NCI-H82 (cell line): ENCODE measurements at regions not wholly inside any gene's neighbourhood (a gene's known extent, or its start where the extent isn't known, plus 50 kb on each side); places are given as distances from the start of the nearest gene placed in this dataset.

Source experiments
- DNase-seq: peaks from one replicate; lab custom pipeline; 2025; lab: John Stamatoyannopoulos, UW

DNA sequence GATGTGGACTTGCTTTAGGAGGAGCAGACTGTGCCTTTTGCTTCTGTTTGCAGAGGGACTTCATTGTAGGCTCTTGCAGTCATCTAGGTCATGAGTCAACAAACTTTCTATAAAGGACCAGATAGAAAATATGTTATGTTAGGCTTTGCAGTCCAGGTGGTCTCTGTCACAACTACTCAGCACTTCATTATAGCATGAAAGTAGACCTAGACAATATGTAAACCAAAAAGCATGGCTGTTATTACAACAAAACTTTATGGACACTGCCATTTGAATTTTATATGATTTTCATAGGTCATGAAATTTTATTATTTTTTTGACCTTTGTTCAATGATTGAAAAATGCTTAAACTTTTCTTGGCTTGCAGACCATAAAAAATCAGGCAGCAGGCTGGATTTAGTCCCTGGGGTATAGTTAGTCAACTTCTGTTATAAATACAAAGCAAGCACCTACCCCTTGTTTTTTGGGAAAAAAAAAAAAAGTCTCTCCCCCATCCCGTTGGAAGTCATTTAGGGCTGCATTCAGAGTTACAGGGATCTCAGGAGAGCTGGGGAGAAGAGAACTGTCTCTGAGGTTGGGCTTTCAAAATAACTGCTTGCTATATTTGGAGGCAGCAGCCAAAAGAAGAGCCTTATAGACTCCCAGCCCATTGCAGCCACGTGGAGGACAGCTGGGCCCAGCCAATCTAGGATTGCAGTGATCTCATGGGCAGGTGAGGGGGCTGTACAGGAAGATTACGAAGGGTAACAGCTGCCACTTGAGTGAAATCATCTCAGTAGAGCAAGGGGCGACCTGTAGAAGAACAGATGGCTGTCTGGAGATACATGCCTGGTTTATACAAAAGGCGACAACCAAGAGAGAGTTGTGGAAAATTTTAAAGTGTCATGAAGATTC lies 136.6 kb upstream of the TNC start:
- peak; percentile 98 for DNase-seq

DNA sequence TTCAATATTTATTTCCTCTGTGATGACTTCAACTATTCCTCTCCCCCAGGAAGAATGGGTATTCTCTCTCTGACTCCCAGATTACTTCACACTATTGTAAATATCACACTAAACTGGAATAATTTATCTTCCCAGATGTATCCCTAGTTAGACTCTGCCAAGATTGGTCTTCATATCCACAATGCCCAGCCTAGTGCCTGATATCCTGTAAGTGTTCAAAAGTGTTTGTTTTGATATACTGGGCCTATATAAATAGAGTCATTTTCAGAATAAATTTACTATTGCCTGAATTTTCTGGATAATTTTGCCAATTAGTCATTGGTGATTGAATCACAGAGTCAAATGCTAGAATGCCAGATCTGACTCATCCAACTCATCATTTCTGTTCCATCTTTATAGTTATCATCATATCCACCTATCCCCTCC lies 143.7 kb upstream of the TNC start:
- no peak for DNase-seq

DNA sequence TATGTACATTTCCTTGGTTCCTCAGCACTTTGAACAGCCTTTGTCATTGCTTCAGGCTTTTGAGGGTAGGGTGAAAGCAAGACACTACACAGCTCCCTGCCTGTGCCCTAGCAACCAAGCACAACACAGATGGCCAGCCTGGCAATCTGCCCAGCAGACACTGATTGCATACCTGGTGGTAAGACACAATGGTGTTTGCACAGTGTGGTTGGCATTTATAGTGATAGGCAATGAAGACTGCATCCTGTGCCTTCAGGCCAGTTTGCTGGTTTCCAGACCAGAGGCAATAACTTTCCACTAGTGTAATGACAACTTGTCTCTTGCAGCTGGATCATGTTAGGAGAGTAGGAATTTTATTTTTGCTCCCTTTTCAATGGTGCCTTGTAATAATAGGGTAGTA lies 144.5 kb upstream of the TNC start:
- peak; percentile 85 for DNase-seq

DNA sequence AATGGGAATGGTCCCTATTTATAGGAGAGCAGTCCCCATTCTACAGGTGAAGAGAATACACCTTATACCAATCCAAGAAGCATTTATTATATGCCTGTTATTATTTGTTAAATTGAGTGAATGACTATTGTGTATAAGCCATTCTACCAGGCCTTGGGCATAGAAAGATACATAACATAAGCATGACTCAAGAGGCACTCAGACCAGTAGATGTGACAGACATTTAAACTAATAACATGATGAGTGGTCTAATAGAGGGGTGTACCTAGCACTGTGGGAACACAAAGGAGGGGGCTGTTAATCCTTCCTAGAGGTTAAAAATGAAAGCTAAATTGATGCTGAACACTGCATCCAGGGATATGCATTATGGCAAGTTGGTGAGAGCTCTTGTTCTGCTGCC lies 145.0 kb upstream of the TNC start:
- DNase-seq: no peak

DNA sequence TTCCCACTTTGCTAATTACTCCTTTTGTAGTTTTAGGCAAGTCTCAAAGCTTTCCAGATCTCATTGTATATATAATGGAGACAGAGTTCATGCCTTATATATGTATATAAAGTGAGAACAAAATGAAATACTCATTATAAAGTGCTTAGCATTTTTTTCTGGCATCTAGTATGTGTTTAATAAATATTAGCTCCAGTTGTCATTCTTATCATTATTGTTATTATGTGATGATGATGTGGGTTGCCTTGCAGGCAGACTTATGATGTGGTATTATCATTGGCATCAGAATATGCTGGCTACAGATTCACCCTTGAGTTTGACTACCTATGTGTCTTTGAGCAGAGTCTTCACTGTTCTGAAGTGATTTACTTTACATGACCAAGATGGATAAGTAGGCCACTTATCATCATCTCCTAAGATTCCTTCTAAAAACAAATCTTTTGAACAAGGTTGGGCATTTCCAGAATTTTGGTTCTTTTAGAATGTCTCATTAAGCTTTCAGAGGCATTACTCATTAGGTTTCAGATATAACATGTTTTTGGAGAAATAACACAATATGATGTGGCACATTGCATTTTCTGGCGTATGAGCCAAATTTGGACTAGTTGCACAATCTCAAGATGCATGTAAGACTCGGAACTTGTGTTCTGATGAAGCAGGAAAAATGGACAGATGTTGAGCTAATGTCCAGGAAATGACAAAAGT lies 145.6 kb upstream of the TNC start:
- no peak for DNase-seq

DNA sequence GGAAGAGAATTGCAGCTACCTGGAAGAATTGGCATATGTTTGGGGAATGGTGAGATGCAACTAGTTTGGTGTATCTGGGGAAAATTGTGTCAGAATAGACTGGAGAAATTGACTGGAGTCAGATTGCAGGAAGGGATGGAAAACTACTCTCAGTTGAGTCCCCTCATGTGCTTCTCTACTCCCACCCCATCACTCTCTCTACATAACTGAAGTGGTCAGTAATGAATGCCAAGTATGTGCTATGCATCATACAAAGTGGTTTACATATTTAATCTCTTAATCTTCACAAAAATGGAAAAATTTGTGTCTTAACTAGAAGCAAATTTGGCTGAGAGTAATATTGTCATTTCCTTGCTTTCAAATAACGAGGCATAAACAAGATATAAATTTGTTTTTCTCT lies 146.4 kb upstream of the TNC start:
- no peak for DNase-seq

DNA sequence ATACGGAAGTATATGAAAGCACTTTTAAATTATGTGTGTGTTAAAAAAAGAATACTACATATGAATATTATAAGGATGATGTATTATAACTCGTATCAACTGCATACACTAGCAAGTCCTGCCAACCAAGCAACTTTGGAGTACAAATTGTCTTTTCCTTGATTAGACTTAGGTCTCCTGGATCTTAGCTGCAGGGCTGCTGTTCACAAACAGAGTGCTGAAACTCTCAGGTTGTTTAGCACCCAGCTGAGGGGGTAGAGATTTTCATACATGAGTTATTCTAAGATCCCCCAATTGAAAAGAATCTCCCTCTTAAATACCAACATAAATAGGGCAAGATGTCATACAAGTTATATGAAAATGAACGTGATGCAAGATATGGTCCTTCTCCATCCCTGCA lies 149.8 kb upstream of the TNC start:
- DNase-seq: no peak

DNA sequence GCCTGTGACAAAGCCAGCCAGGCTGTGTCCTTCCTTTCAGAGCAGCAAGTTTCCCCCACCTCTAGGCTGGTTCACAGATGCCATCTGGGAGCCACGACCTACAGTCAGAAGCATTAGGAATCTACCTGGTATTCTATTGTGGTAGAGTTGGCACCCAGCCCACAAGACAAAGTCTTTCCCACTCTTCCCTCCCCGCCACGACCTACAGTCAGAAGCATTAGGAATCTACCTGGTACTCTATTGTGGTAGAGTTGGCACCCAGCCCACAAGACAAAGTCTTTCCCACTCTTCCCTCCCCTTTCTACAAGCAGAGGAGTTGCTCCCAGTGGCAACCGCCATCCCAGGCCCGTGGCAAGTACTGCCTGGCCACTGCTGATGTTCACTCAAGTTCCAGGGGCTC lies 157.8 kb upstream of the TNC start:
- DNase-seq: no peak

DNA sequence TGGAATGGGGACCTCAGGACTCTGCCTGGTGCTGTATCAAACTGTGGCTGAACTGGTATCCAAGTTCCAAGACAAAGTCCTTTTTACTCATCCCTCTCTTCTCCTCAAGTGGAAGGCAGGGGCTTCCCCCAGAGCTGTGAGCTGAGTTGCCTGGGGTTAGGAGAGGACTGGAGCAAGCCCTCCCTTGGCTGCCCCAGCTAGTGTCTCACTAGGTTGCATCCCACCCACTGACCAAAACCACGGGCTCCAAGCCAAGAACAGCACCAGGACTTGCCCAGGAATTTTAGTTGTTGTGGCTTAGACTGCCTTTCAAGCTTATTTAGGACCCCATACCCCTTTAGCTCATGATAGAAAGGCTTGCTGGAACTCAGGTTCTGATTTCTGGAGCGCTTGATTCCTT lies 158.7 kb upstream of the TNC start:
- no peak for DNase-seq

DNA sequence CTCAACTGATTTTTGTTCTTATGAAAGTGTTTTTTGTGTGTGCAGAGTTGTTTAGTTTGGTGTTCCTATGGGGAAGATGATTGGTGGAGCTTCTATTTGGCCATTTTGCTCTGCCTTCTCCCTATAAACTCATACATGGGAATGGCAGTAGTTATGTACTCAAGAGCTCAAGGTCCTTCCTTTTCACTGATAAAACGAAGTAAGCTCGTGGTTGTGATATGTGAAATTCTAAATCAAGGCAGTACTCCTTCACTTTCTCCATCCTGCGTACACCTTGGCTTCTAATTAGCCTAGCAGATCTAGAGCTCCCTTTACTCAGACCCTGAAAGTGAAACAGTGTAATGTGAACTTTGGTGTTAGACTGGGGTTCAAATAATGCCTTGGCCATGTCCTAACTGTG lies 159.3 kb upstream of the TNC start:
- no peak for DNase-seq

DNA sequence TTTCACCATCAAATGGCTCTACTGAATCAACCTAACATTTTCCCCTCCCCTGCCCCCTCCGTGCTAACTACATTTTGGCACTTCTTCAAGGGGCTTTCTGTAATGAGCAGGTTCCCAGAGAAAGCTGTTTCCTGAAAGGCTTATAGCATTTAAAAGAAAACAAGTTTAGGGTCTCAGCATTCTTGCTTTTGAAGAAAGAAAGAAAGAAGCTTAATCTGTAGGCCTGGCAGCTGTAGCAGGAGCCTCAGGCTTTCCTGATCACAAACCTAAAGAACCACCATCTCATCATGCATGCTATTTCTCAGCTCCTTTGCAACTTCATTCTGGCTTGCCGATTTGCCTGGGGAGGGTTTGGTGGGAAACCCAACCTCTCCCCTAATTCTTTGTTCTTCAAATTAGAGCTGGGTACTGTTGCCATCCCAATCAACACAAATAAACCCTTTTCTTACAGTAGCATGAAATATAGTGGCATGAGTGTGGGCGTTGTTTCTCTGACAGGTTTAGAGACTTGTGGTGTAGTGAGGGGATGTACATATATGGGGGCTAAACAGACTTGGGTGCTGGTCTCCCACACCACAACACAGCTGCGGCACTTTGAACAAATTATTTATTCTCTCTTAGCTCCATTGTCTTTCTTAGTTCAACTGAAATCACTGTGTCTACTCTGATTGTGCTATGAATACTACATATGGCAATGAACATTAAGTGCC lies 160.5 kb upstream of the TNC start:
- no peak for DNase-seq

DNA sequence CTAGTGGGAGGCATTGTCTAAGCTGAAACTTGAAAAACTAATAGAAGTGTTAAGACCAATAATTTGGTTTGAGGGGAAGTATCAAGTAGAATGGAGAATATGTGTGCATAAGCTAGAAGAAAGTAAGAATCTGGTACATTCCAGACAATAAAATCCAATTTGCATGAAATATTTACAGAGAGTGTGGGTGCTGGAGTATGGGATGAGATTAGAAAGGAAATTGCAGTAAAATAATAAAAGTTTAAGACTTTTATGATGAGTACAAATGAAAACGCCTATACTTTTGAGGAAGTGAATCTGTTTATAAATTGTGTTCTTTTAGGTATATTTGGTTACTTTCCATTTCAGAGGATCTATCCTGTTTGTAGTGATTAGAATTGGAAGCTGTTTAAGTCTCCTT lies 165.4 kb upstream of the TNC start:
- DNase-seq: no peak

DNA sequence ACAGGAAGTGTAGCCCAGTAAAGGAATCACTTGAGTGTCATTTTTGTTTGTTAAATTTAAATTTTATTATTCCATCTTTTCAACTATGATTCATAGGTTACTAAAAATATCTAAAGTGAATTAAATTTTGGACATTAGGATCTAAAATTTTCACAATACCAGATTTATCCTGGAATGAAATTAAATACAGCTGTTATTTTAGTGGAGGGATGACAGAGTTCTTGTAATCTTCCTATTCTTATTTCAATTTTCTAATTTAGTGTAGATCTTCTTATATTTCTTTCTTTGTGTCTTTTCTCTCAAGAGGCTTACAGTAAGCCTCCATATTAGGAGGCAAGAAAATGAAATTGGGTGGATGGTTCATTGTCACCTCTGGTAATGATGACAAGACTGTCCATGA lies 167.9 kb upstream of the TNC start:
- no peak for DNase-seq

DNA sequence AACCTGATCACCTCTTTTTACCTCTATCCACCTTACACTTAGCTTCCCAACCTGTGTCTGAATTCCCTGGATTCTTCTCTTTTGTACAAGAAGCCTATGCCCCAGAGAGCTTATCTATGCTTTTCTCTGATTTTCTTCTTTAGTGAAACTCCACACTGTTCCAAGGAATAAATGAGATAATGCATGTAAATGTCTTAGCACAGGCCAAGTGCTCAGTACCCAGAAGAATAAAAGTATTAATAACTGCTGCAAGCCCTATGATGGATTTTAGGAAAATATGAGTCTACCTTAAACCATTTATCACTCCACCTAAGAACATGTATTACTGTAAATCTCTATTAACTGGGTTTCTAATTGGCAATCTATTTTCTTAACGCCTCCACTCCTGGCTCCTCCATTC lies 168.5 kb upstream of the TNC start:
- DNase-seq: no peak

DNA sequence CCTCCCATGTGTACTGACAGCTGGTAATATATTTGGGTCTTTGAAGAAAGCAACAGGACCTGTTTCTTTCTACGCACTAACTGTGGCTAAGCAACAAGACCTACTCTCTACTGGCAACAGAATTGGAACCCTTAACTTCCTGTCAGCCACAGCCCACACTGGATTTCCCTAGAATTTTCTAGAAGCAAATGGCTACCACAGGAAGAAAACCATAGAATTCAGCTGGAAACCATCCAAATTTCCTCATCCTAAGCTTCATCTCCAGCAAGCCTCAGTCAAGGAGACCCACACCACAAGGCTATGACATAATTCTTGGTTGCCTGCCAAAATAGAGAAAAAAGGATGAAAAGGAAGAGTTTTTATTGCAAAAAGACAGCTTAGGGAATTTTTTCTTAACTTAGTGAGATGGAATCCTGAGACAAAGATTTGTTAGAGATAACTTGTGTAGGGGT lies 171.8 kb upstream of the TNC start:
- DNase-seq: no peak

DNA sequence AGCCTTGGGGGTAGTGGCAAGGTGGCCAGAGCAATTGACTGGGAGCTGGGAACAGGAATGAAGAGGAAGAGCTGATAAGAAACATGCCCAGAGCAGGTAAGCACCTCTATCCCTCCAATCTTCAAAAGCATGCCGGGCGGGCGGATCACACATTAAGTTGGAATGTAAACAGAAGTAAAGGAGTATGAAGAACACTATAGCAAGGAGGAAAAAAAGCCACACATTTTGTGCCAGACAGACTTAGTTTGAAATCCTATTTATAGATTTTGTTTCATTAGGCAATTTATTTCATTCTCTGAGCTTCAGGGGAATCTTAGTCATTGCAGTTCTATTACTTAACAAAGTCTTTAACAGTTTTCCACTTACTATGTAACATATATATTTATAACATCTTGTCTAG lies 173.9 kb upstream of the TNC start:
- no peak for DNase-seq

DNA sequence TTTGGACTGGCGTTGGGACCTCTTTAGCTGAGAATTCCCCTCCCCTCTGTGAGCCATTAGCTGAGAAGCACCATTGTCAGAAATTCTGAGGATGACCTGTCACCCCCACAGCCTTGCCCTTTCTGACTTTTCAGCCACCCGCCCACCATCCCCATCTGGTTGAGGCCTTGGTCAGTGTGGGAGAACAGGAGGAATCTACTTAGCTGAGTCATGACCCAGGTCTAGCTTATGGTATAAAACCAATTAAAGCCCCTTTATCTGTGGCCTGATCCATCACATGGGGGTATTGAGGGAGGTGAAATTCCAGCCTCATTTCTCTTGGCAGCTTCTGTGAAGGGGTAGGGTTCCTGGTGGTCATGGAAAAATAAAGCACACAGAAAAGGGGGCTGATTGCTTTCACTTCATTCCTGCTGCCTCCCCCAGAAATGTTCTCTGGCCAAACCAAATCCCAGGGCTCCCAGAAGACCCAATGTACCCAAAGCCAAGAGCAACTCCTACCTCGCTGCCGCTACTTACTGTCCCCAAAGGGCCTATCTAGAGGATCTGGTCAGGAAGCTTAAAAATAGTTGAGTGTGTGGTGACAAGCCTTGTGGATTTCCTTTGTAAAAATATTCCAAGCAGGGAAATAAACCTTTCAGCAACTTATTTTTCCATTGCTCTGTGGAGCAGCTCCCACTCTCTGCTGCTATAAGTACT lies 174.8 kb upstream of the TNC start:
- peak; percentile 55 for DNase-seq

DNA sequence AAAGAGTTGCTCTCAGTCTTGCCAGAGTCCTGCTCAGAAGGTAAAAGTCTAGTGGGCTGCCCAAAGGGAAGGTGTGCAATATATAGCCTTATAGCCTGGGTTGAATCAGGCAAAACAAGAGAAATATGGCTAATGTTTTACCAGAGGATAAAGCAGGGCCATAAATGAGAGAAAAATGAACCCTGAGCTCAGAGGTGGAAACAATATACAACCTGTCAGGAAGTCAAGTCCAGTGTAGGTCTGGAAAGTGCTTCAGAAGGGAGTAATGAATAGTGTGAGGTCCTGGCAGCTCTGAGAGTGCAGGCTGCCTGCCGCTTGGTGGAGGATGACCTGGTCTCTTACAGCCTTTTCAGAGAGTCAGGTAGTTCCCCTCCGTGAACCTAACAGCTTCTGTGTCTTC lies 177.8 kb upstream of the TNC start:
- no peak for DNase-seq

DNA sequence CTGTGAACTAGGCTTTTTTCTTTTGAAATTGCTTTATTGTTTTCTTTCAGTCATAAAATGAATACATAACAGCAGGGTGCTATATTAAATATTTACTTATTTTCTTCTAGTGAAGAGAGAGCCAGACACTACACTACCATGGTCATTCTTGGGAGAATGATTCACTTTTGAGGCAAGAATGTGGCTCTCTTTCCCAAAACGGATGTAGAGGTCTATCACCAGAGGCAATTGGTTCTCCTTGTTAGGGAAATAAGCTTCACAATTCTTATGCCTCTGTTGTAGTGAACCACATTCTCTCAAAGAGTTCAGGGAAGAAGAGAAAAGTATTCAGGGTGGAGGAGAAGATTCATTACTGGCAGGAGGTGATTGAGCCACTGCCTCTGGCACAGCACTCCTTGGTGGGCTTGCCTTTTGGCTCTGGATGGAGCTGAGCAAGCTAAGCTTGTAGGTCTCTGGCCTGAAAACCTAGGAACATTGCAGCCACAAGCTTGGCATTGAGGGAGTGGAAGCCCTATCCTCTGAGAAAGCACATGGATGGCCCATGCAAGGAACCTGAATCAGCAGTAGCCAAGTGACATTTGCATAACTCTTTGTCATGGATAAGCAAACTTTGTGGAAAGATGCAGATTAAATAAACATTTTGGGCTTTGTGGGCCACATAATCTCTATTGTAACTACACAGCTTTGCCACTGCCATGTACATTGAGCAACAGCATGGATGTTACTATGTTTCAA lies 179.0 kb upstream of the TNC start:
- no peak for DNase-seq

DNA sequence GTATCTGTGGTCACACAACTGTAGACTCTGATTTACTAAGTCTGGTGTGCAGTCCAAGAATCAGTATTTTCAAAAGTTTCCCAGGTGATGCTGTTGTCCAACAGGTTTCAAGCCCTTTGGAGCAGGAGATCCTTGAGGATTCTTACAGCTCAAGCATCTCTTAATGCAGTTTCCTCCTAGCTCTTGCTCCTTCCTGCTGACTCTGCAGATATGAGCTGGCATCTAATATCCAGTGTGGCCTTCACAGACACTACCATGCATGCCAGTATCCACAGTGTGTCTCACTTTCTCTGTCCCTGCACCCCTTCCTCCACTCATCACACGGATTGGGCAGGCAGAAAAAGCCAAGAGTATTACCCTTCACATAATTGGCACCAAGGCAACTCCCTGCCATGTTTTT lies 182.2 kb upstream of the TNC start:
- no peak for DNase-seq

DNA sequence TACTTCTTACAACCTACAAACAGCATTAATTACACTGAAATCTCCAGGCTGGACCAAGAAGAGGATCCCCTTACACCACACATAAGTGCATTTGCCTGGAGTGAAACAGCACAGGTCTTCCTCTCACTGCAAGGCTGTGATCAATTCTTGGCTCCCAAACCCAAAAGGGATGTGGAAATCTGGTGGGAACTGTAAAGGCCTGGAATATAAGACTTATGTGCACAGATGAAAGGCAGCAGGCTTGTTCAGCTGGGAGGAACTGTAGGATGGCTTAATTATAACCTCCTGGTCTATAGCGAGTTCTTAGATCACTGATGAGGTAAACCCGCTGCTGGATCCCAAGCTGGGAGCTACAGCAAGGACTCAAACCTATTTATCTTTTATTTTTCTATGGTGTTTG lies 182.9 kb upstream of the TNC start:
- no peak for DNase-seq

DNA sequence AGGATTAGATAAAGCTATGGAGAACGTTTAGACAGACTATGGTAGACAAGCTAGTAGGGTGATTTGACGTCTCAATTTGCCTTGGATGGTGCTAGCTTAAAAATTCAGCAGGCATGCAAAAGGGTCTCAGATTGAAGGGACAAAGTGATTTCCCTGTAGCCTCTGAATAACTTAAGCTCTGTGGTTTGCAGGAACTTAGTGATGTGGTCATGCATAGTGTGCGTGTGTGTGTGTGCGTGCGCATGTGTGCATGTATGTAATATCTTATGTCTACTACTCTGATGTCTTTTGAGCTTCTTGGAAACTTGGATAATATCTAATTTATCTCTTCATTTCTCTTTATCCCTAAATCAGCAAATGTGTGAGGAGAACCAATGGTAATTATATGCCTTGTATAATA lies 183.6 kb upstream of the TNC start:
- no peak for DNase-seq
